Neuronal stem cell (in vitro differentiated cells): ENCODE measurements at regions not wholly inside any gene's neighbourhood (a gene's known extent, or its start where the extent isn't known, plus 50 kb on each side); places are given as distances from the start of the nearest gene placed in this dataset.

Experiments
- DNase-seq: peaks from one replicate; pipeline ENCODE4 v3.0.0-alpha.2; 2013; ENCODE audit warnings: low spot score
- H2AFZ ChIP-seq: one replicate; pipeline ENCODE4 v1.6.1; 2013; ENCODE audit warnings: mild to moderate bottlenecking, low read length, inconsistent platforms
- H2AK5ac ChIP-seq: 2 replicates; pipeline ENCODE4 v1.6.1; 2013; ENCODE audit warnings: low read depth, mild to moderate bottlenecking, inconsistent platforms, low read length, moderate library complexity, mixed read lengths
- H2BK120ac ChIP-seq: 2 replicates; pipeline ENCODE4 v1.6.1; 2013; ENCODE audit warnings: low read depth, mild to moderate bottlenecking, inconsistent platforms, low read length, moderate library complexity, mixed read lengths
- H2BK12ac ChIP-seq: one replicate; pipeline ENCODE4 v1.6.1; 2013; ENCODE audit warnings: low read length, inconsistent platforms
- H2BK15ac ChIP-seq: 2 replicates; pipeline ENCODE4 v1.6.1; 2013; ENCODE audit warnings: mild to moderate bottlenecking, low read length, inconsistent platforms, mixed read lengths
- H2BK5ac ChIP-seq: one replicate; pipeline ENCODE4 v1.6.1; 2013; ENCODE audit warnings: inconsistent platforms, mild to moderate bottlenecking, low read length, moderate library complexity
- H3K14ac ChIP-seq: one replicate; pipeline ENCODE4 v1.6.1; 2013; ENCODE audit warnings: low read length, inconsistent platforms
- H3K18ac ChIP-seq: 2 replicates; pipeline ENCODE4 v1.6.1; 2013; ENCODE audit warnings: low read length, inconsistent platforms
- H3K23ac ChIP-seq: 2 replicates; pipeline ENCODE4 v1.6.1; 2013; ENCODE audit warnings: low read depth, mild to moderate bottlenecking, mixed read lengths, low read length, inconsistent platforms; ENCODE audit not compliant: poor library complexity
- H3K27ac ChIP-seq: replicated peaks from 3 replicates; pipeline ENCODE4 v1.5.1; 2013; ENCODE audit warnings: low read length, inconsistent platforms
- H3K27me3 ChIP-seq, 3 experiments: 2 replicates each; pipeline ENCODE4 v1.6.1; 2013; ENCODE audit warnings: low read length in 3 of 3, mild to moderate bottlenecking in 2 of 3, inconsistent platforms in 1 of 3, low read depth in 1 of 3, mixed read lengths in 1 of 3, moderate library complexity in 1 of 3; ENCODE audit not compliant: control insufficient read depth in 3 of 3, insufficient read depth in 3 of 3
- H3K36me3 ChIP-seq, 2 donors: replicated peaks in 1 of 2; 2 replicates each; pipeline ENCODE4 v1.6.1; 2013; ENCODE audit warnings: low read length in 2 of 2; ENCODE audit not compliant: control insufficient read depth in 2 of 2, insufficient read depth in 2 of 2
- H3K4ac ChIP-seq: 2 replicates; pipeline ENCODE4 v1.6.1; 2013; ENCODE audit warnings: inconsistent platforms, mild to moderate bottlenecking, low read length, moderate library complexity
- H3K4me1 ChIP-seq, 2 donors: 1 replicate in 1 of 2; 2 replicates in 1 of 2; pipeline ENCODE4 v1.6.1; 2013; ENCODE audit warnings: low read length in 2 of 2, low read depth in 1 of 2; ENCODE audit not compliant: control insufficient read depth in 2 of 2, insufficient read depth in 1 of 2
- H3K4me2 ChIP-seq: one replicate; pipeline ENCODE4 v1.6.1; 2013; ENCODE audit warnings: mild to moderate bottlenecking, low read length, inconsistent platforms; ENCODE audit not compliant: insufficient read depth, poor library complexity, severe bottlenecking
- H3K4me3 ChIP-seq, 2 donors: 2 replicates each; pipeline ENCODE4 v1.5.1; 2013; ENCODE audit warnings: low read length in 2 of 2, mild to moderate bottlenecking in 2 of 2, inconsistent platforms in 1 of 2, moderate library complexity in 1 of 2
- H3K79me1 ChIP-seq: one replicate; pipeline ENCODE4 v1.6.1; 2013; ENCODE audit warnings: low read depth, mild to moderate bottlenecking, inconsistent platforms, low read length, moderate library complexity
- H3K9ac ChIP-seq: one replicate; pipeline ENCODE4 v1.6.1; 2013; ENCODE audit warnings: mild to moderate bottlenecking, low read depth, low read length, inconsistent platforms; ENCODE audit not compliant: poor library complexity
- H3K9me3 ChIP-seq, 2 donors: replicated peaks in 1 of 2; 2 replicates each; pipeline versions ENCODE3 to v1.6.1; 2013; ENCODE audit warnings: low read length in 2 of 2, mild to moderate bottlenecking in 2 of 2, inconsistent platforms in 1 of 2, low read depth in 1 of 2, mixed read lengths in 1 of 2, moderate library complexity in 1 of 2; ENCODE audit not compliant: control insufficient read depth in 2 of 2, insufficient read depth in 1 of 2
- H4K8ac ChIP-seq: one replicate; pipeline ENCODE4 v1.6.1; 2013; ENCODE audit warnings: low read depth, mild to moderate bottlenecking, inconsistent platforms, low read length, moderate library complexity
- H4K91ac ChIP-seq: one replicate; pipeline ENCODE4 v1.6.1; 2013; ENCODE audit warnings: low read length, low read depth, mild to moderate bottlenecking, inconsistent platforms; ENCODE audit not compliant: poor library complexity
- WGBS, 2 donors: extraction: QIAGEN DNeasy Blood & Tissue Kit; methylation state at CpG; one replicate each; pipeline ENCODE4 v1.1.7; 2013; ENCODE audit warnings: missing lambda C conversion rate in 2 of 2, mixed read lengths in 1 of 2; ENCODE audit not compliant: insufficient read length in 2 of 2, insufficient replicate concordance in 1 of 2; ENCODE audit errors: extremely low coverage in 2 of 2; 5-methylcytosine and 5-hydroxymethylcytosine counted together

DNA sequence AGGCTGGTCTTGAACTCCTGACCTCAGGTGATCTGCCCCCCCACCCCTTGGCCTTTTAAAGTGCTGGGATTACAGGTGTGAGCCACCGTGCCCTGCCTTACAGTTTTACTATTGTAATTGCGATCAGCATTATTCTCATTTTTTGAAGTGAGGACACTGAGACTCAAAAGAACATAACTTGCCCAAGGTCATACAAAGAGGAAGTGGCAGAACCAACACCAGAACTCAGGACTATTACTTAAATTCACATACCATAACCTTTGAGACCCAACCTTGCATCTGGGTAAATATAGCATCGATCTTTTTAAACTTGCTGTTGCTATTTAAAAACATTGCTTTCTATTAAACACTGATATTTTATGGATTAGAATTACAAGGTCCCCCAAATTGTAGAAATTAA lies 54.2 kb downstream of the FOXI1 start:
- H3K23ac ChIP-seq, result no peak overlapping the region
- H3K4ac ChIP-seq, result no peak overlapping the region
- H3K36me3 ChIP-seq, result no peaks in the 10 kb centered on the region
- no peak overlapping the region for H3K9ac ChIP-seq
- H4K8ac ChIP-seq, result no peak overlapping the region
- H3K18ac ChIP-seq, result no peak overlapping the region
- no peak overlapping the region for H2AFZ ChIP-seq
- no peaks in the 10 kb centered on the region for H3K79me1 ChIP-seq
- no peak overlapping the region for H2AK5ac ChIP-seq
- no peak overlapping the region for H2BK5ac ChIP-seq
- H3K9me3 ChIP-seq, result no peaks in the 10 kb centered on the region
- no peak overlapping the region for H3K27ac ChIP-seq
- H3K4me3 ChIP-seq, result no peak overlapping the region
- no CpG with 5 or more reads among the region's 3 CpGs for WGBS, 2 donors
- no peak overlapping the region for H2BK12ac ChIP-seq
- no peak overlapping the region for H3K4me2 ChIP-seq
- H2BK120ac ChIP-seq, result no peak overlapping the region
- H3K4me1 ChIP-seq, result peaks cover 0 to under 1% of the 10 kb centered on the region in 2 donors
- H4K91ac ChIP-seq, result no peak overlapping the region
- no peak for DNase-seq
- H2BK15ac ChIP-seq, result no peak overlapping the region
- no peaks in the 10 kb centered on the region for H3K27me3 ChIP-seq
- H3K14ac ChIP-seq, result no peak overlapping the region

DNA sequence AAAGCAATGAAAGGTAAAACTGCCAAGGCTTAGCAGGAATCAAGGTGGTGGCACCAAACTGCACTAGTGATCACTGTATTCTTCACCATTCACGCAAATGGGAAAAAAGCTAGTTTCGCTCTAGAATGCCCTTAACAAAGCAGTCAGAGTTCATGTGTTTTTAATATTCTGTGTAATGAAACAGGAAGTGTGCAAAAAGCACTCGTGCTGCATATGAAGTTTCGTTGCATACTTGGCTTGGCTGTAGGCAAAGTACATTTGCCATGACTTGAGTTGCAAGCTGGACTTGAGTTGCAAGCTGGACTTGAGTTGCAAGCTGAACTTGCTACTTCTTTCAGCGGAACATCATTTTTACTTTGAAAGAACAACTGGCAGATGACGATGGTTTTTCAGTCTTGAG lies 55.4 kb downstream of the FOXI1 start:
- H3K27ac ChIP-seq, result no peak overlapping the region
- no peak overlapping the region for H3K14ac ChIP-seq
- WGBS, 2 donors, result no CpG with 5 or more reads among the region's 6 CpGs
- no peak overlapping the region for H3K23ac ChIP-seq
- H2BK12ac ChIP-seq, result no peak overlapping the region
- DNase-seq, result no peak
- H4K8ac ChIP-seq, result no peak overlapping the region
- no peak overlapping the region for H2BK5ac ChIP-seq
- no peak overlapping the region for H2BK15ac ChIP-seq
- no peak overlapping the region for H2AK5ac ChIP-seq
- H4K91ac ChIP-seq, result no peak overlapping the region
- H3K4me1 ChIP-seq, result no peaks in the 10 kb centered on the region
- H3K9me3 ChIP-seq, result no peaks in the 10 kb centered on the region
- H3K36me3 ChIP-seq, result no peaks in the 10 kb centered on the region
- H2BK120ac ChIP-seq, result no peak overlapping the region
- H2AFZ ChIP-seq, result no peak overlapping the region
- H3K79me1 ChIP-seq, result no peaks in the 10 kb centered on the region
- H3K27me3 ChIP-seq, result no peaks in the 10 kb centered on the region
- no peak overlapping the region for H3K4ac ChIP-seq
- H3K9ac ChIP-seq, result no peak overlapping the region
- H3K4me3 ChIP-seq, result no peak overlapping the region
- no peak overlapping the region for H3K4me2 ChIP-seq
- no peak overlapping the region for H3K18ac ChIP-seq

DNA sequence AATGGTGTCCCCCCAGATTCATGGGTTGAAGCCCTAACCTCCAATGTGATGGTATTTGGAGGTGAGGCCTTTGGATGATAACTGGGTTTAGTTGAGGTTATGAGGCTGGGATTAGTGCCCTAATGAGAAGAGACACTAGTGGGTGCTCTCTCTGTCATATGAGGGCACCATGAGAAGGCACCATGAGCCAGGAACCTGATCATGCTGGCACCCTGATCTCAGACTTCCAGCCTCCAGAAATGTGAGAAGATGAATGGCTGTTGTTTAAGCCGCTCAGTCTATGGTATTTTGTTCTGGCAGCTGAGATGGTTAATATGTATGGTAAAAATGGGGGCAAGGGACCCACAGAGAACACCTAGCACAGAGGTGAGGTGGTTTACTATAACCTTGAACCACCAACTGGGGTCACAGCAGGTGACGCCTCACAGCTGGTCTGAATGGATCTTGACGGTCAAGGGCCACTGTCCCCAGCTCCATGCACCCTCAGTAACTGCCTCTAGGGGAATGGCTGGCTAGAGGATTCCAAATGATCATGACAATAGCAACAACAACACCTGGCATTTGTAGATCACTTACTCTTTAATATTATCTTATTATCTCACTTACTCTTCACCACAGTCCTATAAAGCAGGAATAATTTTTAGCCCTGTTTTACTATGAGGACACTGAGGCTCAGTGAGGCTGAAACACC lies 57.1 kb downstream of the FOXI1 start:
- Histone ChIP-seq H3K4ac (no peak overlapping the region), H3K9ac (no peak overlapping the region), H4K8ac (no peak overlapping the region), H3K14ac (no peak overlapping the region), H3K27me3 (no peaks in the 10 kb centered on the region), H2BK5ac (no peak overlapping the region), H2BK120ac (no peak overlapping the region), H2BK15ac (no peak overlapping the region), H2AFZ (no peak overlapping the region), H3K4me2 (no peak overlapping the region), H3K36me3 (no peaks in the 10 kb centered on the region), H4K91ac (no peak overlapping the region), H3K18ac (no peak overlapping the region), H3K4me1 (no peaks in the 10 kb centered on the region), H2BK12ac (no peak overlapping the region), H3K9me3 (no peaks in the 10 kb centered on the region), H3K27ac (no peak overlapping the region), H3K4me3 (no peak overlapping the region), H3K79me1 (no peaks in the 10 kb centered on the region), H3K23ac (no peak overlapping the region), H2AK5ac (no peak overlapping the region)
- no CpG with 5 or more reads among the region's 3 CpGs for WGBS, 2 donors
- no peak for DNase-seq

DNA sequence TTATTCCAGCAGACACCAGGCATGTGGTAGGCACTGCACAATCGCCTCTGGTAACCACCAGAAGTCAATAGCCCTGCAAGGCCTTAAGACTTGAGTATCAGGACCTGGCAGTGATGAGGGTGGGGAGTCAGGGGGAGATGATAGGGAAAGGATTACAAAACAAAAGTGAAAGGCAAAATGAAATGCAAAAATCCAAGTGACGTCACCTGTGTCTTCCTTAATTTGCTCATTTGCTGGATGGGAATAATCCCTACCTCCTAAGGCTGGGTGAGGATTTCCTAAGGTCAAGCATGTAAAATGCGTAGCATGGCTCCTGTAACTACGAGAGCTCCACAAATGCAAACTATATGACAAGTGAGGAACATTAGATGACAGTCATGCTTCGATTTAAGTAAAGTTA lies 58.4 kb downstream of the FOXI1 start:
- no peak overlapping the region for H2BK5ac ChIP-seq

More for the DNA sequence above, 58.4 kb downstream of the FOXI1 start:
- no peak overlapping the region for H3K27ac ChIP-seq
- no peak overlapping the region for H3K9ac ChIP-seq
- H3K4me2 ChIP-seq, result no peak overlapping the region
- no peak overlapping the region for H2BK12ac ChIP-seq
- H2BK120ac ChIP-seq, result no peak overlapping the region
- H3K4me3 ChIP-seq, result no peak overlapping the region
- H3K23ac ChIP-seq, result no peak overlapping the region
- no peak overlapping the region for H3K4ac ChIP-seq
- no CpG with 5 or more reads among the region's 5 CpGs for WGBS, 2 donors
- H3K9me3 ChIP-seq, result no peaks in the 10 kb centered on the region
- no peak for DNase-seq
- no peak overlapping the region for H3K14ac ChIP-seq
- no peaks in the 10 kb centered on the region for H3K36me3 ChIP-seq
- H4K91ac ChIP-seq, result no peak overlapping the region
- no peaks in the 10 kb centered on the region for H3K27me3 ChIP-seq
- H4K8ac ChIP-seq, result no peak overlapping the region
- H3K4me1 ChIP-seq, result peaks cover 0 to 1% of the 10 kb centered on the region in 2 donors
- no peak overlapping the region for H2BK15ac ChIP-seq
- H3K79me1 ChIP-seq, result no peaks in the 10 kb centered on the region
- no peak overlapping the region for H3K18ac ChIP-seq
- H2AK5ac ChIP-seq, result no peak overlapping the region
- H2AFZ ChIP-seq, result no peak overlapping the region
